PFSK-1 (cell line): ENCODE measurements at regions not wholly inside any gene's neighbourhood (a gene's known extent, or its start where the extent isn't known, plus 50 kb on each side); places are given as distances from the start of the nearest gene placed in this dataset.

Source experiments
- POLR2AphosphoS5 ChIP-seq: IDR thresholded peaks from 2 replicates; pipeline ENCODE4 v1.6.1; 2012; ENCODE audit warnings: low read depth, mild to moderate bottlenecking, control low read depth, low read length, moderate library complexity
- SIN3A ChIP-seq: IDR thresholded peaks from 2 replicates; pipeline ENCODE4 v1.6.1; 2012; ENCODE audit warnings: mild to moderate bottlenecking, low read length, moderate library complexity, borderline replicate concordance; ENCODE audit not compliant: insufficient read depth
- TAF1 ChIP-seq: IDR thresholded peaks from 2 replicates; pipeline ENCODE4 v1.6.1; 2012; ENCODE audit warnings: low read length, control low read depth, borderline replicate concordance; ENCODE audit not compliant: insufficient read depth
- TF ChIP-seq, protein P1 (sequence below), 2 experiments: IDR thresholded peaks; 2 replicates each; pipeline versions ENCODE4 v1.6.1 to v1.8.0; 2011 to 2012; ENCODE audit warnings: low read depth in 2 of 2, low read length in 2 of 2, control low read depth in 1 of 2, inconsistent platforms in 1 of 2, mild to moderate bottlenecking in 1 of 2, moderate library complexity in 1 of 2; ENCODE audit not compliant: insufficient read depth in 1 of 2

GRCh38 chr13:78709028-78709427, 50.1 kb upstream of the OBI1 start:
- TF ChIP-seq POLR2AphosphoS5 (no peak), SIN3A (no peak), TAF1 (no peak)
- TF ChIP-seq, protein P1, sequence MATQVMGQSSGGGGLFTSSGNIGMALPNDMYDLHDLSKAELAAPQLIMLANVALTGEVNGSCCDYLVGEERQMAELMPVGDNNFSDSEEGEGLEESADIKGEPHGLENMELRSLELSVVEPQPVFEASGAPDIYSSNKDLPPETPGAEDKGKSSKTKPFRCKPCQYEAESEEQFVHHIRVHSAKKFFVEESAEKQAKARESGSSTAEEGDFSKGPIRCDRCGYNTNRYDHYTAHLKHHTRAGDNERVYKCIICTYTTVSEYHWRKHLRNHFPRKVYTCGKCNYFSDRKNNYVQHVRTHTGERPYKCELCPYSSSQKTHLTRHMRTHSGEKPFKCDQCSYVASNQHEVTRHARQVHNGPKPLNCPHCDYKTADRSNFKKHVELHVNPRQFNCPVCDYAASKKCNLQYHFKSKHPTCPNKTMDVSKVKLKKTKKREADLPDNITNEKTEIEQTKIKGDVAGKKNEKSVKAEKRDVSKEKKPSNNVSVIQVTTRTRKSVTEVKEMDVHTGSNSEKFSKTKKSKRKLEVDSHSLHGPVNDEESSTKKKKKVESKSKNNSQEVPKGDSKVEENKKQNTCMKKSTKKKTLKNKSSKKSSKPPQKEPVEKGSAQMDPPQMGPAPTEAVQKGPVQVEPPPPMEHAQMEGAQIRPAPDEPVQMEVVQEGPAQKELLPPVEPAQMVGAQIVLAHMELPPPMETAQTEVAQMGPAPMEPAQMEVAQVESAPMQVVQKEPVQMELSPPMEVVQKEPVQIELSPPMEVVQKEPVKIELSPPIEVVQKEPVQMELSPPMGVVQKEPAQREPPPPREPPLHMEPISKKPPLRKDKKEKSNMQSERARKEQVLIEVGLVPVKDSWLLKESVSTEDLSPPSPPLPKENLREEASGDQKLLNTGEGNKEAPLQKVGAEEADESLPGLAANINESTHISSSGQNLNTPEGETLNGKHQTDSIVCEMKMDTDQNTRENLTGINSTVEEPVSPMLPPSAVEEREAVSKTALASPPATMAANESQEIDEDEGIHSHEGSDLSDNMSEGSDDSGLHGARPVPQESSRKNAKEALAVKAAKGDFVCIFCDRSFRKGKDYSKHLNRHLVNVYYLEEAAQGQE (IDR thresholded peaks at IDR 0.05; ENCODE audit: insufficient read depth in 1 of 2, low read depth in 2 of 2, low read length in 2 of 2): no peak
